ENCODE measurements at regions not wholly inside any gene's neighbourhood (a gene's known extent, or its start where the extent isn't known, plus 50 kb on each side); places are given as distances from the start of the nearest gene placed in this dataset.

DNA sequence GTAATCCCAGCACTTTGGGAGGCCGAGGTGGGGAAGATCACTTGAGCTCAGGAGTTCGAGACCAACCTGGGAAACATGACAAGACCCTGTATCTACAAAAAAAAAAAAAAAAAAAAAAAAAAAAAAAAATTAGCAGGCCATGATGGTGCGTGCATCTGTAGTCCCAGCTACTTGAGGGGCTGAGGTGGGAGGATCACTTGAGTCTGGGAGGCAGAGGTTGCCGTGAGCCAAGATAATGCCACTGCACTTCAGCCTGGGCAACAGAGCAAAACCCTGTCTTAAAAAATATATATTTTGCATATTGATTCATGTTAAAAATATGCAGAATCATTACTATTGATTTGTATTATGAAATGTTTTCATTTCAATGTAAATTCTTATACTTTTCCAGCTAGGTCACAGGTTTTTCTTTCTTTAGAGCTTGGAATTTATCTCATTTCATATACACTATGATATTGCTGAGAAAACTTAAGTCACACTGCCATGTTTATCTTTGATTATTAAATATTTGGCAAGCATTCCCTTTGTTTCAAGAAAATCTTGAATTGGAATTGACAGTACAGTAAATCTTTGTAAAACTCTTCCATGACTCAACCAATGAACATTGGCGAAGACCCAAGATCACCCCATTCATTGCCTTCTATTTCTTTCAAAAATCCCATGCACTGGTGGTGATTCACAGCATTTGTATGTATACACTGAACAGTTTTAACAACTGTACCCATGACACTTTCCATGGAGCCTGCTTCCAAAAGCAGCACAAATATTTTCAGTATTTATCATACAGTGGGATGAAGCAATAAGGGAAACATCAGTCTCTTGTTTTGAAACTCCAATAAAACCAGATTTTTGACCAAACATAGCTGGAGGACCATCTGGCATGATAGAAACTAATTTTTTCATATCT, 83.5 kb upstream of the TNRC6A start:
- no peak overlapping the region for H3K4me3 Mint-ChIP-seq
- no peaks in the 10 kb centered on the region for H4K20me1 ChIP-seq (replicated peaks; ENCODE audit: insufficient read depth)
- H3K9me3 Mint-ChIP-seq: no peaks in the 10 kb centered on the region
- no peak for DNase-seq (ENCODE audit: low spot score)
- H3K27ac Mint-ChIP-seq: no peak overlapping the region
- no peaks in the 10 kb centered on the region for H3K36me3 ChIP-seq (ENCODE audit: insufficient read depth)
- H2AFZ ChIP-seq: no peak overlapping the region
- no peak overlapping the region for H3K4me2 ChIP-seq
- H3K4me3 ChIP-seq: no peak overlapping the region
- TF ChIP-seq ZNF114 (CRISPR knock-in tag; IDR thresholded peaks at IDR 0.05): no peak
- TF ChIP-seq EZH2 (IDR thresholded peaks at IDR 0.05; ENCODE audit: low read depth, unreplicated experiment): no peak
- no peak for TF ChIP-seq REST (IDR thresholded peaks at IDR 0.05; ENCODE audit: unreplicated experiment)
- no peak for TF ChIP-seq ZNF331 (CRISPR knock-in tag; IDR thresholded peaks at IDR 0.05; ENCODE audit: low read depth)
- TF ChIP-seq, protein P1, sequence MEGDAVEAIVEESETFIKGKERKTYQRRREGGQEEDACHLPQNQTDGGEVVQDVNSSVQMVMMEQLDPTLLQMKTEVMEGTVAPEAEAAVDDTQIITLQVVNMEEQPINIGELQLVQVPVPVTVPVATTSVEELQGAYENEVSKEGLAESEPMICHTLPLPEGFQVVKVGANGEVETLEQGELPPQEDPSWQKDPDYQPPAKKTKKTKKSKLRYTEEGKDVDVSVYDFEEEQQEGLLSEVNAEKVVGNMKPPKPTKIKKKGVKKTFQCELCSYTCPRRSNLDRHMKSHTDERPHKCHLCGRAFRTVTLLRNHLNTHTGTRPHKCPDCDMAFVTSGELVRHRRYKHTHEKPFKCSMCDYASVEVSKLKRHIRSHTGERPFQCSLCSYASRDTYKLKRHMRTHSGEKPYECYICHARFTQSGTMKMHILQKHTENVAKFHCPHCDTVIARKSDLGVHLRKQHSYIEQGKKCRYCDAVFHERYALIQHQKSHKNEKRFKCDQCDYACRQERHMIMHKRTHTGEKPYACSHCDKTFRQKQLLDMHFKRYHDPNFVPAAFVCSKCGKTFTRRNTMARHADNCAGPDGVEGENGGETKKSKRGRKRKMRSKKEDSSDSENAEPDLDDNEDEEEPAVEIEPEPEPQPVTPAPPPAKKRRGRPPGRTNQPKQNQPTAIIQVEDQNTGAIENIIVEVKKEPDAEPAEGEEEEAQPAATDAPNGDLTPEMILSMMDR (conservative IDR thresholded peaks at IDR 0.05; ENCODE audit: low read depth in 2 of 2): no peak
- TF ChIP-seq NANOG (IDR thresholded peaks at IDR 0.05; ENCODE audit: borderline replicate concordance): no peak
- H3K9me2 ChIP-seq (ENCODE audit: insufficient read depth): no peaks in the 10 kb centered on the region
- H3K36me3 Mint-ChIP-seq (ENCODE audit: low read depth): no peaks in the 10 kb centered on the region
- no peaks in the 10 kb centered on the region for H3K27me3 ChIP-seq (ENCODE audit: insufficient read depth)
- H3K79me2 ChIP-seq (replicated peaks; ENCODE audit: insufficient read depth): no peaks in the 10 kb centered on the region
- no peak for ATAC-seq
- no peaks in the 10 kb centered on the region for H3K4me1 Mint-ChIP-seq
- peaks cover 2% of the 10 kb centered on the region for H3K27me3 Mint-ChIP-seq (ENCODE audit: insufficient read depth, low read depth, poor library complexity)
- H3F3A ChIP-seq (replicated peaks; ENCODE audit: low read depth): no peaks in the 10 kb centered on the region
- H3K27ac ChIP-seq (ENCODE audit: low read depth): no peak overlapping the region
- no peaks in the 10 kb centered on the region for H3K4me1 ChIP-seq (ENCODE audit: insufficient read depth)

GRCh38 chr16:24646646-24646995, 82.8 kb upstream of the TNRC6A start:
- Mint-ChIP-seq H3K36me3 (ENCODE audit: low read depth) (no peaks in the 10 kb centered on the region), H3K4me3 (no peak overlapping the region), H3K4me1 (no peaks in the 10 kb centered on the region), H3K9me3 (no peaks in the 10 kb centered on the region), H3K27me3 (ENCODE audit: insufficient read depth, low read depth, poor library complexity) (peaks cover 2% of the 10 kb centered on the region), H3K27ac (no peak overlapping the region)
- no peak for ATAC-seq
- Histone ChIP-seq H3K4me2 (no peak overlapping the region), H3K36me3 (ENCODE audit: insufficient read depth) (no peaks in the 10 kb centered on the region), H3K27ac (ENCODE audit: low read depth) (no peak overlapping the region), H2AFZ (no peak overlapping the region), H3K4me1 (ENCODE audit: insufficient read depth) (no peaks in the 10 kb centered on the region), H3K4me3 (no peak overlapping the region), H3K9me2 (ENCODE audit: insufficient read depth) (no peaks in the 10 kb centered on the region), H4K20me1 (replicated peaks; ENCODE audit: insufficient read depth) (no peaks in the 10 kb centered on the region), H3K79me2 (replicated peaks; ENCODE audit: insufficient read depth) (no peaks in the 10 kb centered on the region), H3K27me3 (ENCODE audit: insufficient read depth) (no peaks in the 10 kb centered on the region), H3F3A (replicated peaks; ENCODE audit: low read depth) (no peaks in the 10 kb centered on the region)
- DNase-seq (ENCODE audit: low spot score): no peak
- no peak for TF ChIP-seq ZNF331 (CRISPR knock-in tag; IDR thresholded peaks at IDR 0.05; ENCODE audit: low read depth)
